GM21529 (cell line): ENCODE measurements at regions not wholly inside any gene's neighbourhood (a gene's known extent, or its start where the extent isn't known, plus 50 kb on each side); places are given as distances from the start of the nearest gene placed in this dataset.

ENCODE experiments used
- ATAC-seq: cut with Tn5 transposase; IDR thresholded peaks from one replicate; pipeline ENCODE4 v1.9.1; 2021; ENCODE audit not compliant: unreplicated experiment

- no peak for ATAC-seq
Observed at GRCh38 chr13:34647379-34648150, 294.5 kb upstream of the NBEA start.

- ATAC-seq = no peak
Observed at GRCh38 chr13:34654203-34654602, 287.9 kb upstream of the NBEA start.

- ATAC-seq = no peak
Observed at GRCh38 chr13:34654647-34655046, 287.4 kb upstream of the NBEA start.

GRCh38 chr13:34655554-34655953, 286.5 kb upstream of the NBEA start:
- ATAC-seq = no peak

GRCh38 chr13:34657716-34658115, 284.4 kb upstream of the NBEA start:
- ATAC-seq = no peak

- ATAC-seq = no peak
Observed at GRCh38 chr13:34667286-34668218, 274.5 kb upstream of the NBEA start.

- ATAC-seq = no peak
Observed at GRCh38 chr13:34671137-34671536, 270.9 kb upstream of the NBEA start.

GRCh38 chr13:34672631-34673030, 269.4 kb upstream of the NBEA start:
- no peak for ATAC-seq

- no peak for ATAC-seq
Observed at GRCh38 chr13:34675626-34676025, 266.4 kb upstream of the NBEA start.

GRCh38 chr13:34678154-34678553, 263.9 kb upstream of the NBEA start:
- no peak for ATAC-seq

- ATAC-seq = no peak
Observed at GRCh38 chr13:34681405-34681955, 260.6 kb upstream of the NBEA start.

GRCh38 chr13:34695063-34695462, 247.0 kb upstream of the NBEA start:
- ATAC-seq = no peak

GRCh38 chr13:34696296-34696695, 245.8 kb upstream of the NBEA start:
- no peak for ATAC-seq

GRCh38 chr13:34696741-34697140, 245.3 kb upstream of the NBEA start:
- no peak for ATAC-seq

- ATAC-seq = no peak
Observed at GRCh38 chr13:34698945-34699344, 243.1 kb upstream of the NBEA start.

- ATAC-seq = no peak
Observed at GRCh38 chr13:34700155-34700554, 241.9 kb upstream of the NBEA start.

- ATAC-seq = no peak
Observed at GRCh38 chr13:34701919-34702318, 240.2 kb upstream of the NBEA start.

GRCh38 chr13:34708566-34709313, 233.3 kb upstream of the NBEA start:
- ATAC-seq = no peak

GRCh38 chr13:34719060-34719875, 222.8 kb upstream of the NBEA start:
- no peak for ATAC-seq

GRCh38 chr13:34720618-34721017, 221.5 kb upstream of the NBEA start:
- no peak for ATAC-seq
